Ectodermal cell (in vitro differentiated cells): ENCODE measurements at regions not wholly inside any gene's neighbourhood (a gene's known extent, or its start where the extent isn't known, plus 50 kb on each side); places are given as distances from the start of the nearest gene placed in this dataset.

ENCODE experiments used
- H3K27ac ChIP-seq: 2 replicates; pipeline ENCODE4 v1.7.0; 2013; ENCODE audit warnings: mild to moderate bottlenecking, low read depth, low read length; ENCODE audit not compliant: insufficient read depth, poor library complexity, severe bottlenecking
- H3K27me3 ChIP-seq: 2 replicates; pipeline ENCODE4 v1.7.0; 2013; ENCODE audit warnings: mild to moderate bottlenecking, low read length; ENCODE audit not compliant: insufficient read depth, control insufficient read depth, poor library complexity, severe bottlenecking
- H3K36me3 ChIP-seq: one replicate; pipeline ENCODE4 v1.7.0; 2013; ENCODE audit warnings: low read length; ENCODE audit not compliant: control insufficient read depth, insufficient read depth
- H3K4me1 ChIP-seq: one replicate; pipeline ENCODE4 v1.7.0; 2013; ENCODE audit warnings: low read length; ENCODE audit not compliant: control insufficient read depth, insufficient read depth
- H3K4me3 ChIP-seq: 2 replicates; pipeline ENCODE4 v1.7.0; 2013; ENCODE audit warnings: low read depth, low read length, control low read depth; ENCODE audit not compliant: insufficient read depth
- H3K9me3 ChIP-seq: 2 replicates; pipeline ENCODE4 v1.7.0; 2013; ENCODE audit warnings: mild to moderate bottlenecking, low read length, moderate library complexity; ENCODE audit not compliant: control insufficient read depth
- WGBS, 2 experiments: methylation state at CpG; one replicate each; pipeline ENCODE4 v1.1.7; 2013; ENCODE audit warnings: missing lambda C conversion rate in 2 of 2; 5-methylcytosine and 5-hydroxymethylcytosine counted together

DNA sequence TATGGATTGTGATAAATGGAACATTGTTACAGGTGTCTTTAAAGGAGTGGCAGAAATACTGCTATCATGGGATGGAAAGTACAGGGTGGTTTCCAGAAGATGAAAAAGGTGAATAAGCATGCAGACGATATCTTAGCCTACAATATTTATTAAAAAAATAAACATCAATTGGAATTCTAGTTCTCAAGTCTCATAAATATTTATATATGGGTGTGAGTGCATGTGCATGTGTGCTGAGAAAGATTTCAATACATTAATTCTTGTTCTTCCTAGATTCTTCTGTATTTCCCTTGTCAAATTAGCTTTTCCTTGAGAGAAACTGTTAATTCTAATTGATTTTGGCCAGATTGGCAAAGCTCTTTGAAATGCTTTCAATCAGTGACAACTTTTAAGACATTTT, 618.2 kb downstream of the METTL15 start:
- no CpG with 5 or more reads among the region's 1 CpG for WGBS, 2 experiments
- Histone ChIP-seq H3K27me3 (no peaks in the 10 kb centered on the region), H3K9me3 (no peaks in the 10 kb centered on the region), H3K4me1 (no peaks in the 10 kb centered on the region), H3K27ac (no peak overlapping the region), H3K36me3 (no peaks in the 10 kb centered on the region), H3K4me3 (no peak overlapping the region)

DNA sequence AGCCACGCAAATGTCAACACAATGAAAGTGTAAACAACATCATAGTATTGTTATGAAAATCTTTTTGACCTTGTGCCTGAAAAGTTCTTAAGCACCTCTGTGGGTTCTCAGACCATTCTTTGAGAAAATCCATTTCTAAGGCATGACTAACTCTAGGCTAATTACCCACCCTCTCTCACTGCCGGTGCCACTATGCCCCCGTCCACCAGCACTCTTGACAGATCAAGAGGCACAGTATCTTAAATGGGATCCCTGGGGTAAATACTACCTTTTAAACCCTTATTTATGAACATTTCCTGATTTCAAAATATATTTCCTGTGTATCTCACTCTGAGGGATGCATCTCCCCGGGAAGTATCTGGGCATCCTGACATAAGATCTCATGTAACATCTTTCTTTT, 607.5 kb downstream of the METTL15 start:
- Histone ChIP-seq H3K27ac (no peak overlapping the region), H3K27me3 (no peaks in the 10 kb centered on the region), H3K4me1 (no peaks in the 10 kb centered on the region), H3K36me3 (no peaks in the 10 kb centered on the region), H3K9me3 (no peaks in the 10 kb centered on the region), H3K4me3 (no peak overlapping the region)
- 63% methylated on average over 3 of the region's 4 CpGs for WGBS, 2 experiments

DNA sequence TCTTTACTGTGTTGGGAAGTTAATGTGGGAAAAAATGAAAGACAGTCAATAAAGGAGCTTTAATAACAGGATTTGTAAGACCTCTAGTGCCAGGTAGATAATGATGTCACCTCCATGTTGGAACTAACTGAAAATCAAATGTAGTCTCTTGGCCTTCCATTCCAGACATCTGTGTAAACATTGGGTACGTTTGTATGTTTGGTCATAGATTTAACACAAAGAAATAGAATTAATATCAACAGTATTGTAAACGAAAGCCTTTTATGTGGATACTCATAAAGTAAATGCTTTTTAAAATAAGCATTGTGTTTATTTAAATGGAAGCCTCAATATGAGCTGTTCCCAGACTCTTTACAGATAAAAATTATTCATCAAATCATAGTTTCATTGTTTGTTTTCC, 605.7 kb downstream of the METTL15 start:
- H3K4me1 ChIP-seq: no peaks in the 10 kb centered on the region
- H3K27me3 ChIP-seq: no peaks in the 10 kb centered on the region
- no peaks in the 10 kb centered on the region for H3K36me3 ChIP-seq
- no peaks in the 10 kb centered on the region for H3K9me3 ChIP-seq
- H3K4me3 ChIP-seq: no peak overlapping the region
- no peak overlapping the region for H3K27ac ChIP-seq
- 86% methylated on average over 1 of the region's 2 CpGs; no CpG with 5 or more reads in 1 of the 2 experiments for WGBS, 2 experiments

DNA sequence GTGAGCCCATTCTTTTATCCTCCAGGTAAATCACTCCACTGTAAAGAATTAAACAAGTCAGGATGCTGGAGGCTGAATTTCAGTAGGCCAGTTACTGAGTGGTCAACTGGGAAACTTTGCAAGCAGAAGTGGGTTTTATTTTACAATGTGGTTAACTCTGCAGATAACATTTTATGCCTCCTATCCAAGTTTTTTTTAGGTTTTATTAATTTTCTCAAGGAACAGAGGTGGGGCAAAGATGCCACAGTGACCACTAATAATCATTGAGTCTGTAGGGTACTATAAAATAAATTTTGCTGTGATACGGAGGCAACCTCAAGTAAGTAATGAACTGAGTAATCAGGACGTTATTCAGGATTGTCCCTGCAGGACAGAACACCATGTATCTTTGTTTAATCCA, 599.9 kb downstream of the METTL15 start:
- WGBS, 2 experiments: 92 to 97% methylated on average over 2 of the region's 2 CpGs
- no peak overlapping the region for H3K4me3 ChIP-seq

DNA sequence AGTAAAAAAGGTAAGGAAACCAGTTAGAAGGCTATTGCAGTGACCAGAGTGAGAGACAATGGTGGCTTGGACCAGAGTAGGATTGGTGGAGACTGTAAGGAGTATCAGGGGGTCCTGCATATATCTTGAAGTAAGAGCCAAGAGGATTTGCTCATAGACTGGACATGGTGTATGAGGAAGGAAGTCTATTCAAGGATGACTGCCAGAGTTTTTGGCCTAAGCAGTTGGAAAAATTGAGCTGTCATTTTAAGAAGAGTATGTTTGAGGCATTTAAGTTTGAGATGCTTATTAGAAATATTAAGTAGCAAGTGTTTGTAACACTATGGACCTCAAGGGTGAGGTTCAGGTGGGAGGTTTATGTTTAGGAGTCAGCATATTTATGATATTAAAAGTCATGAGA, 596.6 kb downstream of the METTL15 start:
- Histone ChIP-seq H3K27ac (no peak overlapping the region), H3K36me3 (no peaks in the 10 kb centered on the region), H3K9me3 (no peaks in the 10 kb centered on the region), H3K27me3 (no peaks in the 10 kb centered on the region), H3K4me1 (no peaks in the 10 kb centered on the region), H3K4me3 (no peak overlapping the region)

More for the DNA sequence above, 599.9 kb downstream of the METTL15 start:
- Histone ChIP-seq H3K27ac (no peak overlapping the region), H3K36me3 (no peaks in the 10 kb centered on the region), H3K9me3 (no peaks in the 10 kb centered on the region), H3K4me1 (no peaks in the 10 kb centered on the region), H3K27me3 (no peaks in the 10 kb centered on the region)

DNA sequence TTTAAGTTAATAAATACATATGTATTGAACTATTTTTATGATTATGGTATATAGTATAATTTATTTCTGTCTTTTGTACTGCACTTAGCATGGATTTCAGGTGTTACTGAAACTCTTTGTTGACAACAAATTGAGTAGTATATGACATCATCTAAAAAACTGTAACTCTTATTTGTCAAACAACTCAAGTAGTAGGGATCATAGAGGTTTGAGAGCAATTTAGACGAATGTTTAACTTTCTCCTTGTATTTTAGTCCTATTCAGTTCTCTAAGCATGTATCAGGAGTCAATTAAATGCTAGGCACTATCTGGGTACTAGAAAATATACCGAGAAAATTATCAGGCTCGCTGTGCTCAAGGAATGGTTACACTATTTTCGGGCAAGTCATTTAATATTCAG, 595.2 kb downstream of the METTL15 start:
- 90 to 92% methylated on average over 4 of the region's 4 CpGs for whole genome bisulfite sequencing, 2 experiments
- Histone ChIP-seq H3K27me3 (no peaks in the 10 kb centered on the region), H3K27ac (no peak overlapping the region)

DNA sequence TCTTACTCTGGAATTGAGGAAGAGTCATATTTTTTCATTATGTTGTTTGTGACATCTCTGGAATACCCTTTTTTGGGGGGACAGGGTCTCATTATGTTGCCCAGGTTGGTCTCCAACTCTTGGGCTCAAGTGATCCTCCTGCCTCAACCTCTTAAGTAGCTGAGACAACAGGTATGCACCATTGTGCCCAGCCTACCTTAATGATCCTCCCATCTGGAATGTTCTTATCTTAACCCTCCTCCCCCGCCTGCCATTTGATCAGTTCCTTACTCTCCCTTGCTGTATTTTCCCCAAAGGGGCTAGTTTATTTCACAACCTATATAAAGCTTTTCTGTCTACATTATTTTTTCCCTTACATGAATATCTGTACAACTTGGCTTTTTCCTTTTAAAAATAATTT, 594.7 kb downstream of the METTL15 start:
- Histone ChIP-seq H3K36me3 (no peaks in the 10 kb centered on the region), H3K4me3 (no peak overlapping the region), H3K4me1 (no peaks in the 10 kb centered on the region), H3K27ac (no peak overlapping the region), H3K9me3 (no peaks in the 10 kb centered on the region), H3K27me3 (no peaks in the 10 kb centered on the region)
- 90 to 92% methylated on average over 1 of the region's 1 CpG for WGBS, 2 experiments

More for the DNA sequence above, 595.2 kb downstream of the METTL15 start:
- no peaks in the 10 kb centered on the region for H3K36me3 ChIP-seq
- H3K9me3 ChIP-seq: no peaks in the 10 kb centered on the region
- no peaks in the 10 kb centered on the region for H3K4me1 ChIP-seq
- H3K4me3 ChIP-seq: no peak overlapping the region

DNA sequence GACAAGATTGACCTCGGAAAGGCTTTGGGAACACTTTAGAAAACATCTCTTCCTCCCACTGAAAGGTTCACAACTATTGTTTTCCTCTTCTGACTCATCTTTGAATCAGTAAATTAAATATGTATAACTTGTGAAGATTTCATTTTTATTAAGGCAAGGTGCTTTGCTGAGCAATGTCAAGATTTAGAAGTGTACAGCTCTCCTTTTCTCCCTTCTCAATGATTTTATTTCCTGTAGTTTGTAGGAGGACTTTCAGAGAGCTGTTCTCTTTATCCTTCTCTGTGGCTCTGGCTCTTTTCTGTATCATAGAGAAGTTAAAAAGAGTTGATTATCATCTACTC, 594.2 kb downstream of the METTL15 start:
- Histone ChIP-seq H3K27ac (no peak overlapping the region), H3K4me1 (no peaks in the 10 kb centered on the region), H3K36me3 (no peaks in the 10 kb centered on the region), H3K27me3 (no peaks in the 10 kb centered on the region), H3K9me3 (no peaks in the 10 kb centered on the region), H3K4me3 (no peak overlapping the region)
- WGBS, 2 experiments: 88 to 95% methylated on average over 1 of the region's 1 CpG

DNA sequence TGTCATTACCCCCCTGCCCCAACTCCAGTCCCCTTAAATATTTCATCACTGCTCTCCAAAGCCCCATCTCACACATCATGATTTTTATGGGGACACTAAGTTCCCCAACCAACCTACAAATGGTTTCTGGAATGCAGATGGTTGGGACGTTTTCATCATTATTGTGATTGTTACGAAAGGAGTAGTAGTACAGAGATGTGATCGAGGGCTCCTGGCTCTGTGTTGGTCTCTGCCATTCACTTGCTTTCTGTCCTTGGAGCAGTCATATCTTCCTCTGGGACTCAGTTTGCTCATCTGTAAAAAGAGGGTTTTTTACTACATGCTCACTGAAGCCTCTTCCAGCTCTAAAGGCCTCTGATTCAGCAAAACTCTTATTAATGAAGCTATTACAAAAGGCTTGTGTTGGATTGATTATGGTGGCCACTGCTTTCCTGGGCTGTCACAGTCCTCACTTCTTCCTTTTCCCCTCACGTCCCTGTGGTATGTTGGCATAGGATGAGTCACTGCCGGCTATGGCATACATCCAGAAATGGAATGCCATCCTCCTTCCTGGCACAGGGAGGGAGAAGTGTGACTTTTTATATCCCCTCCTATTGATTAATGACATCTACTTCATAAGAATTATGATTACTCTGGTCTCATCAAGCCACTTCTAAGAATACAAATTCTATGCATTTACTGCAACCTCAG, 593.7 kb downstream of the METTL15 start:
- Histone ChIP-seq H3K4me3 (no peak overlapping the region), H3K27ac (no peak overlapping the region), H3K27me3 (no peaks in the 10 kb centered on the region), H3K9me3 (no peaks in the 10 kb centered on the region), H3K4me1 (no peaks in the 10 kb centered on the region), H3K36me3 (no peaks in the 10 kb centered on the region)
- 87 to 97% methylated on average over 3 to 5 of the region's 5 CpGs for WGBS, 2 experiments

DNA sequence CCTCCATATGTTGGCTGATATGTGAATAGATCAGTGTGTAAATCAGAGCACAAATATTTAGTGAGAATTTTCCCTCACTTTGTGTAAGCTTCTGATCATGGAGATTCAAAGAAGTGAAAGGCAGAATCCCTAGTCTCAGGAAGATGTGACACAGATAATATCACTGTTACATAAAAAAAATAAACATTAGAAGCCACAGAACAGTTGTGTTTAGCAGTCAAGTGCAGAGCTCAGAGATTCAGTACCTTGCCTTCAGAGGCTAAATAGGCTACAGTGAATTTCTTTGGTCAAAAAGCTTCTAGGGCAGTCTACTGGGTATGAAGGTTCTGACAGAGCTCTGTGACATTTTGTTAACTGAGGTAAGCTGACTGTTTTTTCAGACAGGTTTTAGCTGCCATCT, 591.5 kb downstream of the METTL15 start:
- H3K9me3 ChIP-seq: no peaks in the 10 kb centered on the region
- H3K36me3 ChIP-seq: no peaks in the 10 kb centered on the region
- no peak overlapping the region for H3K27ac ChIP-seq
- H3K4me3 ChIP-seq: no peak overlapping the region
- no peaks in the 10 kb centered on the region for H3K4me1 ChIP-seq
- H3K27me3 ChIP-seq: no peaks in the 10 kb centered on the region
